HG02759 (cell line): ENCODE measurements at regions not wholly inside any gene's neighbourhood (a gene's known extent, or its start where the extent isn't known, plus 50 kb on each side); places are given as distances from the start of the nearest gene placed in this dataset.
"Not testable (repeated sequence)": the region's sequence is repeated elsewhere in the genome, so short reads cannot be mapped to it uniquely, and the experiment has no call there.

Source experiments
- ATAC-seq: cut with Tn5 transposase; IDR thresholded peaks from one replicate; pipeline ENCODE4 v1.9.1; 2021; ENCODE audit warnings: mild to moderate bottlenecking, moderate library complexity; ENCODE audit not compliant: unreplicated experiment

- ATAC-seq: no peak
Observed at GRCh38 chr5:92841604-92842155, 739.3 kb downstream of the NR2F1-AS1 start.

GRCh38 chr5:92838253-92838652, 742.8 kb downstream of the NR2F1-AS1 start:
- ATAC-seq: no peak

GRCh38 chr5:92836855-92837755, 743.9 kb downstream of the NR2F1-AS1 start:
- ATAC-seq: no peak

GRCh38 chr5:92835712-92836111, 745.3 kb downstream of the NR2F1-AS1 start:
- ATAC-seq: no peak

- ATAC-seq: not testable (repeated sequence)
Observed at GRCh38 chr5:92823551-92823950, 757.5 kb downstream of the NR2F1-AS1 start.

- ATAC-seq: no peak
Observed at GRCh38 chr5:92822183-92822582, 758.8 kb downstream of the NR2F1-AS1 start.

GRCh38 chr5:92809855-92810465, 771.1 kb downstream of the NR2F1-AS1 start:
- no peak for ATAC-seq

- no peak for ATAC-seq
Observed at GRCh38 chr5:92808474-92808873, 772.5 kb downstream of the NR2F1-AS1 start.

GRCh38 chr5:92807085-92807484, 773.9 kb downstream of the NR2F1-AS1 start:
- no peak for ATAC-seq

- ATAC-seq: no peak
Observed at GRCh38 chr5:92805446-92805845, 775.6 kb downstream of the NR2F1-AS1 start.

GRCh38 chr5:92801911-92802310, 779.1 kb downstream of the NR2F1-AS1 start:
- no peak for ATAC-seq

GRCh38 chr5:92800365-92800764, 780.7 kb downstream of the NR2F1-AS1 start:
- ATAC-seq: no peak

GRCh38 chr5:92795633-92796032, 785.4 kb downstream of the NR2F1-AS1 start:
- no peak for ATAC-seq

- no peak for ATAC-seq
Observed at GRCh38 chr5:92780057-92780456, 801.0 kb downstream of the NR2F1-AS1 start.

- no peak for ATAC-seq
Observed at GRCh38 chr5:92779536-92779935, 801.5 kb downstream of the NR2F1-AS1 start.

GRCh38 chr5:92778261-92778660, 802.8 kb downstream of the NR2F1-AS1 start:
- ATAC-seq: no peak

- ATAC-seq: no peak
Observed at GRCh38 chr5:92777421-92777820, 803.6 kb downstream of the NR2F1-AS1 start.

GRCh38 chr5:92775711-92776615, 805.1 kb downstream of the NR2F1-AS1 start:
- no peak for ATAC-seq

GRCh38 chr5:92769978-92770377, 811.0 kb downstream of the NR2F1-AS1 start:
- ATAC-seq: no peak

GRCh38 chr5:92761585-92761984, 819.4 kb downstream of the NR2F1-AS1 start:
- ATAC-seq: no peak

- no peak for ATAC-seq
Observed at GRCh38 chr5:92760550-92760949, 820.5 kb downstream of the NR2F1-AS1 start.
